ENCODE measurements at regions not wholly inside any gene's neighbourhood (a gene's known extent, or its start where the extent isn't known, plus 50 kb on each side); places are given as distances from the start of the nearest gene placed in this dataset.

DNA sequence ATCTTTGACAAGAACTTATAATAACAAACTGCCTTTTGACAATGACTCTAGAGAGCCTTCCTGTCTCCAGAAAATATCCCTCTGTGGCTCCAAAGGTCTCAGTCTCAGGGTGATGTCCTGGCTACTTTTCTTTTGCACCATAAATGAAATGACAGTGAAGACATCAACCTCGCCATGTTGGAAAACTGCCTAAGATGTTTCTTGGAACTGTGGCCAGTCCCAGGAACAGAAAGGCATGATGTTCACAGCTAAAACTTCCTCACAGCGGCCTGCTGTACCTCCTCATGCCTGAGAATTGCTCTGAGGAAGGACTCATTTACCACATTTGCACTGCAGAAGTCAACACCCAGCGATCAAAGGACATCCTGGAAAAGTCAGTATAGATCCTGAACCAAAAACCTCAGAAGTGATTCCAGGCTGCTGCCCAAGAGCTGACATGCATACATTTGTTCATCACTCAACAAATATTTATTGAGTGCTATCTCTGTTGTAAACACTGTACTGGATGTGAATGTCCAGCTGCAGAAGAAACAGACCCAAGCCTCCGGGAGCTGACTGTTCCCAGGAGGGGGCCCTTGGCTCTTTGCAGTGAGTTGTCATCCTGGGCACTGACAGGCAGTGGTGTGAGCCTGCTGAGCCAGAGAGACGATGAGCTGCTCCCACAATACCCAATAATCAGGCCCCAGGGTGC is 64.3 kb upstream of the ACSL3 start:
- Histone ChIP-seq H3K4me1 (ENCODE audit: control insufficient read depth in 3 of 3, insufficient read depth in 3 of 3, low read length in 3 of 3) (peaks cover 8 to 13% (median 9%) of the 10 kb centered on the region in 3 donors), H3K36me3 (ENCODE audit: control insufficient read depth in 3 of 3, insufficient read depth in 3 of 3, low read length in 3 of 3) (no peaks in the 10 kb centered on the region), H3K27me3 (ENCODE audit: control insufficient read depth in 3 of 3, insufficient read depth in 3 of 3, low read length in 3 of 3) (no peaks in the 10 kb centered on the region), H3K4me3 (ENCODE audit: low read length in 3 of 3) (no peak overlapping the region), H3K9me3 (ENCODE audit: control insufficient read depth in 3 of 3, low read length in 3 of 3) (no peaks in the 10 kb centered on the region), H3K27ac (ENCODE audit: low read depth, low read length) (no peak overlapping the region), H3K9ac (ENCODE audit: low read depth in 1 of 3, low read length in 3 of 3) (peak overlapping the region in 1 of 3 donors; percentile 26)

DNA sequence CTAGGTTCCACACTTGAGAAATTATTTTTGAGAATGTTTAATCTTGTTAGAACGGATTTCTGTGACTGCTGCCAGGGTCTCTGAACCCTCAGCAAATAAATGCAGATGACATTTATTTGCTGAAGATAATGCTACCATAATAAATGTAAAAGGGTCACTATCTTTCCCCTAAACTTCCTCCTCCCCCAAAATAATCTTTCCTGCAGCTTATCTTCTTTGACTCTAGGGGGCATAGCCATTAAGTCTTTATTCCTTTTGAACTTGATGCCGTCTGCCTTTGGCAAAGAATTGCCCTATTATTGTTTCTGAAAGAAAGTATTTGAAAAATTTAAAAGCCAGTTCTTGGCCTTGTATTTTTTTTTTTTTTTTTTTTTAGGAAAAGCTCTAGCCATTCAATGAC is 63.6 kb upstream of the ACSL3 start:
- H3K4me1 ChIP-seq (ENCODE audit: control insufficient read depth in 3 of 3, insufficient read depth in 3 of 3, low read length in 3 of 3), result peaks cover 5 to 11% (median 8%) of the 10 kb centered on the region in 3 donors
- no peaks in the 10 kb centered on the region for H3K36me3 ChIP-seq (ENCODE audit: control insufficient read depth in 3 of 3, insufficient read depth in 3 of 3, low read length in 3 of 3)
- no peak overlapping the region for H3K27ac ChIP-seq (ENCODE audit: low read depth, low read length)

DNA sequence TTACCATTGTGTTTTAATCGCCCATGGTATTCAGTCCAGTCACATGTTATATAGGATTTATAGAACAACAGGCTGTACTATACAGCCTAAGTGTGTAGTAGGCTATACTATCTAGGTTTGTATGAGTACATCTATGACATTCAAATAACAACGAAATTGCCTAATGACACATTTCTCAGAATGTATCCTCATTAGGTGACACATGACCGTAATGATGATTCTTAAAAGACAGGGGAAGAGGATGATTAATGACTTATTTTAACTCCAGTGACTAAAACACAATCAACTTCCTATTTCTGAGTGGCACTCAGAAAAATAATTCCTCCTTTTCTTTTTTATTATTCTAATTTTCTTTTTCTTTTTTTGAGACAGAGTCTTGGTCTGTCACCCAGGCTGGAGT is 63.0 kb upstream of the ACSL3 start:
- no peak overlapping the region for H3K9ac ChIP-seq (ENCODE audit: low read depth in 1 of 3, low read length in 3 of 3)
- peaks cover 2 to 13% (median 8%) of the 10 kb centered on the region in 3 donors for H3K4me1 ChIP-seq (ENCODE audit: control insufficient read depth in 3 of 3, insufficient read depth in 3 of 3, low read length in 3 of 3)
- no peaks in the 10 kb centered on the region for H3K27me3 ChIP-seq (ENCODE audit: control insufficient read depth in 3 of 3, insufficient read depth in 3 of 3, low read length in 3 of 3)
- no peaks in the 10 kb centered on the region for H3K36me3 ChIP-seq (ENCODE audit: control insufficient read depth in 3 of 3, insufficient read depth in 3 of 3, low read length in 3 of 3)
- H3K4me3 ChIP-seq (ENCODE audit: low read length in 3 of 3), result no peak overlapping the region
- no peaks in the 10 kb centered on the region for H3K9me3 ChIP-seq (ENCODE audit: control insufficient read depth in 3 of 3, low read length in 3 of 3)
- H3K27ac ChIP-seq (ENCODE audit: low read depth, low read length), result no peak overlapping the region

More for the DNA sequence above, 63.6 kb upstream of the ACSL3 start:
- no peaks in the 10 kb centered on the region for H3K27me3 ChIP-seq (ENCODE audit: control insufficient read depth in 3 of 3, insufficient read depth in 3 of 3, low read length in 3 of 3)
- no peak overlapping the region for H3K4me3 ChIP-seq (ENCODE audit: low read length in 3 of 3)
- H3K9me3 ChIP-seq (ENCODE audit: control insufficient read depth in 3 of 3, low read length in 3 of 3), result no peaks in the 10 kb centered on the region
- H3K9ac ChIP-seq (ENCODE audit: low read depth in 1 of 3, low read length in 3 of 3), result no peak overlapping the region

DNA sequence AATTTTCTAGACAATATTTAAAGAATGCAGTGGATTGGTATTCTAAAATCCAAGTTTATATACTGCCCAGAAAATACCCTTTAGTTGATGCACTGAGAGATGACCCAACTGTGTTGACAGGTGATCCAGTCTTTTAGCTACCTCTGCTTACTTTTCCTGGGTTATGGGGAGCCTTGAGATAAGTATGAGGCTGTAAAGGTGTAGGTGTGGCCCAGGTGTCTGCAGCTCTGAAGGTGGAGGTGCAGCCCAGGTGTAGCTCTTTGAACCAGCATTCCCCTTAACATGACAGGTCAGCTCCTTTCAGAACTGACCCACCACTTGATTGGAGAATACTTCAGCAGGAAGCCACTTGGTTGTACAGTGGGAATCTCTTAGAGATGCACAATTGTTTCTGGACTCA is 62.3 kb upstream of the ACSL3 start:
- no peak overlapping the region for H3K9ac ChIP-seq (ENCODE audit: low read depth in 1 of 3, low read length in 3 of 3)
- no peaks in the 10 kb centered on the region for H3K36me3 ChIP-seq (ENCODE audit: control insufficient read depth in 3 of 3, insufficient read depth in 3 of 3, low read length in 3 of 3)
- H3K27ac ChIP-seq (ENCODE audit: low read depth, low read length), result no peak overlapping the region
- no peaks in the 10 kb centered on the region for H3K9me3 ChIP-seq (ENCODE audit: control insufficient read depth in 3 of 3, low read length in 3 of 3)
- H3K4me1 ChIP-seq (ENCODE audit: control insufficient read depth in 3 of 3, insufficient read depth in 3 of 3, low read length in 3 of 3), result peaks cover 2 to 14% (median 9%) of the 10 kb centered on the region in 3 donors
- H3K4me3 ChIP-seq (ENCODE audit: low read length in 3 of 3), result no peak overlapping the region
- H3K27me3 ChIP-seq (ENCODE audit: control insufficient read depth in 3 of 3, insufficient read depth in 3 of 3, low read length in 3 of 3), result no peaks in the 10 kb centered on the region

DNA sequence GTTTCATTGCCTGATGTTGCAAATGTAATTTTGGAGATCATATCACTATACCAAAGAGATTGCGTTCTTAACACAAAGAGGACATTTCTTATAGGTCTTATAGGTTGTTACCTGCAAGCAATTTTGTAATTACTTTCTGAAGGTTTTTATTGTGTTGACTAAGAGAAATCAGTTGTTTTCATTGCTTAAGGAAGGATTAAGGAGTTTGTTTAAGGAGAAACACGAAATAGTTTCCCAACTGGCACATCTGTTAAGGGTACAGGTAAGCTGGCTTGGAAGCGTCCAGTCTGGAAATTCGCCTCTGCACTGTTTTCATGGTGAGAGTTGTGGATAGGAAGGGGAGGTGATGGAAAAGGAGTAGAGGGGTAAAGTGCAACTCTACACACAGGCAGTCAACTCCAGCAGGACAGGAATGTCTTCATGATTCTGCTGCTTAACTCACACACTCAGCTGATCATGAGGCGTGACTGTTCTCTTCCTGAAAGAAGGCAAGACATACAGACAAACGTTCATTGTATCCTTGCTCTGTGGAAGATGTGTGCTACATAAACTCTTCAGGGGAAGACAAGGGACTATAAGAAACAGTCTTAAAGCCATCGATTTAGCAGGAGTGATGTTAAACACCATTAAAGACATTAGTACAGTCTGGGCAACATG is 61.4 kb upstream of the ACSL3 start:
- H3K27me3 ChIP-seq (ENCODE audit: control insufficient read depth in 3 of 3, insufficient read depth in 3 of 3, low read length in 3 of 3), result no peaks in the 10 kb centered on the region
- no peaks in the 10 kb centered on the region for H3K9me3 ChIP-seq (ENCODE audit: control insufficient read depth in 3 of 3, low read length in 3 of 3)
- H3K27ac ChIP-seq (ENCODE audit: low read depth, low read length), result no peak overlapping the region
- no peak overlapping the region for H3K4me3 ChIP-seq (ENCODE audit: low read length in 3 of 3)
- H3K9ac ChIP-seq (ENCODE audit: low read depth in 1 of 3, low read length in 3 of 3), result no peak overlapping the region
- no peaks in the 10 kb centered on the region for H3K36me3 ChIP-seq (ENCODE audit: control insufficient read depth in 3 of 3, insufficient read depth in 3 of 3, low read length in 3 of 3)
- peaks cover 2 to 14% (median 9%) of the 10 kb centered on the region in 3 donors for H3K4me1 ChIP-seq (ENCODE audit: control insufficient read depth in 3 of 3, insufficient read depth in 3 of 3, low read length in 3 of 3)

DNA sequence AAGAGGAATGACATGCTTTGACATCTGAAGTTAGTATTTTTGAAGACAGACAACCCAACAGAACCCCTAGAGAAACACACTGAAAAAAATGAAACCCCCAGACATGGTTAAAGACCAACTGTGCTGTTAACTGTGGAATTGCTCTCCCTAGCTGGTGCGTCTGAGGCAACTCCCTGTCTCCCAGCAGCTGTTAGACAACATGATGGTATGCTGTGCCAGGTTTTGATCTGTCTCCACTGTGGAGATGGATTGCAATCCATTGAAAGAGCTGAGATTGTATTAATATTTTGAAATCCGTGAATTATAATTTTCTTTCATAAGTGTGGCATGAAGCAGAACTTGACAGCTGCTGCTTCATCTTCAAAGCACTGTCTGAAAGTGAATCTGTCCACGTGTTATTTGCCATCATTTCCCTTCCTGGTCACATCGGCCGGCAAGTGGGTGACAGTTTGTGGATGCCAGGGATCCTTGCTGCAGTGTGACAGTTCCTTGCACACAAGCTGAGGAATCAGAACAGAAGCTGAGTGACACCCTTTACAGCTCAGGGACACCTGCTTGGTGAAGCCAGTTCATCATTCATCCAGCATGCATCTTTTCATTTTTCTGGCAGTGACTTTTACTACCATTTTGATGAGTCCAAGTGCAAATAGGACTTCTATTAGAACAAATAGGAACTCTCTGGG is 58.2 kb upstream of the ACSL3 start:
- Histone ChIP-seq H3K27ac (ENCODE audit: low read depth, low read length) (peak overlapping the region; percentile 20), H3K36me3 (ENCODE audit: control insufficient read depth in 3 of 3, insufficient read depth in 3 of 3, low read length in 3 of 3) (no peaks in the 10 kb centered on the region), H3K9ac (ENCODE audit: low read depth in 1 of 3, low read length in 3 of 3) (peak overlapping the region in 1 of 3 donors; percentile 9), H3K4me3 (ENCODE audit: low read length in 3 of 3) (peak overlapping the region in 1 of 3 donors; percentile 11), H3K9me3 (ENCODE audit: control insufficient read depth in 3 of 3, low read length in 3 of 3) (no peaks in the 10 kb centered on the region), H3K27me3 (ENCODE audit: control insufficient read depth in 3 of 3, insufficient read depth in 3 of 3, low read length in 3 of 3) (no peaks in the 10 kb centered on the region), H3K4me1 (ENCODE audit: control insufficient read depth in 3 of 3, insufficient read depth in 3 of 3, low read length in 3 of 3) (peaks cover 10 to 22% (median 17%) of the 10 kb centered on the region in 3 donors)

DNA sequence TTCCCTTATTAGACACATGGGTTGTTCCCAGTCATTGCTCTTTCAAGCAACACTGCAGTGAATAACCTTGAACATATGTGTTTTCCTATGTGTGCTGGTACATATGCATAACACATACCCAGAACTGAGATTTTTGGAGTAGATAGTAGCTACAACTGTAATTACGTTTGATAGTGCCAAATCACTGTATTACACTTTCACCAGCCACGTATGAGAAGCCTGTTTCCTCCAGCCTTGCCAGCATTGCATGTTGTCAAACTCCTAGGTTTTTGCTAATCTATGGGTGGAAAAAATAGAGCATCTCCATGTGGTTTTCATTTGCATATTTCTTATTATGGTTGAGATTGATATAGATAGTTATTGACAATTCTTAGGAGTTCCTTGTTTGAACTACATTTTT is 56.5 kb upstream of the ACSL3 start:
- Histone ChIP-seq H3K27me3 (ENCODE audit: control insufficient read depth in 3 of 3, insufficient read depth in 3 of 3, low read length in 3 of 3) (no peaks in the 10 kb centered on the region), H3K4me1 (ENCODE audit: control insufficient read depth in 3 of 3, insufficient read depth in 3 of 3, low read length in 3 of 3) (peaks cover 10 to 22% (median 17%) of the 10 kb centered on the region in 3 donors), H3K27ac (ENCODE audit: low read depth, low read length) (no peak overlapping the region), H3K36me3 (ENCODE audit: control insufficient read depth in 3 of 3, insufficient read depth in 3 of 3, low read length in 3 of 3) (no peaks in the 10 kb centered on the region), H3K4me3 (ENCODE audit: low read length in 3 of 3) (no peak overlapping the region), H3K9me3 (ENCODE audit: control insufficient read depth in 3 of 3, low read length in 3 of 3) (no peaks in the 10 kb centered on the region), H3K9ac (ENCODE audit: low read depth in 1 of 3, low read length in 3 of 3) (no peak overlapping the region)

DNA sequence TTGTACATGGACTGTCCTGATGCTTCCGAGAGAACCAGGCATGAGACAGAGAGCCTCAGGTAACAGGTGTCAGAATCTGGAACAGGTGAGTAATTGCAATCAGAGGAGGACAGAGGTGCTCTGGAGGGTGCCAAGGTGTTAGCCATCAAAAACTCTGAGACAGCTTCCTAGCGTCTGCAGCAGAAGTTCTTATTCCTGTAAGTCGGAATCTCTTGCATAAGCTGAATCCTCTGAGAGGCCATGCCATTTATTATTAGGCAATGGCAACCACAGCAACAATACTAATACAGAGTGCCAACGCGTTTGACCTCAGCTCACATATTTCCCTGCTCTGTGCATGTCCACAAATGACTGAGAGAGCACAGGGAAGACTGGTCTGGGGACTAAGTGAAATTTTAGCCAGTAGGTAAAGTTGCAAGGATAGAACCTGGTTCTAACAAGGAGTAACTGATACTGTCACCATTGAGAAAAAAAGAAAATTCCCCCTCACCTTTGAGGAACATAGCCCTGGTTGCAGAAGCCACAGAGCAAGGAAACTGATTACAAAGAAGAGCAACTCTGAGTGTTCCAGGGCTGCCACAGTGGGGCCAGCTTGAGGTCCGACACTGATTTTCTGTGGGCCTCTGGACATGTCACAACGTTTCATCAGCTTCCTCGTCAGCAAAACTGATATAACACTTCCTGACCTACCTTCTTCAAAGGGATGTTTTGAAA is 55.1 kb upstream of the ACSL3 start:
- peak overlapping the region in 1 of 3 donors; percentile 60 for H3K9ac ChIP-seq (ENCODE audit: low read depth in 1 of 3, low read length in 3 of 3)
- H3K4me1 ChIP-seq (ENCODE audit: control insufficient read depth in 3 of 3, insufficient read depth in 3 of 3, low read length in 3 of 3), result peaks cover 10 to 22% (median 17%) of the 10 kb centered on the region in 3 donors
- H3K36me3 ChIP-seq (ENCODE audit: control insufficient read depth in 3 of 3, insufficient read depth in 3 of 3, low read length in 3 of 3), result no peaks in the 10 kb centered on the region
- H3K9me3 ChIP-seq (ENCODE audit: control insufficient read depth in 3 of 3, low read length in 3 of 3), result no peaks in the 10 kb centered on the region
- no peak overlapping the region for H3K27ac ChIP-seq (ENCODE audit: low read depth, low read length)
- peak overlapping the region in 2 of 3 donors; percentile 30 for H3K4me3 ChIP-seq (ENCODE audit: low read length in 3 of 3)
- no peaks in the 10 kb centered on the region for H3K27me3 ChIP-seq (ENCODE audit: control insufficient read depth in 3 of 3, insufficient read depth in 3 of 3, low read length in 3 of 3)

DNA sequence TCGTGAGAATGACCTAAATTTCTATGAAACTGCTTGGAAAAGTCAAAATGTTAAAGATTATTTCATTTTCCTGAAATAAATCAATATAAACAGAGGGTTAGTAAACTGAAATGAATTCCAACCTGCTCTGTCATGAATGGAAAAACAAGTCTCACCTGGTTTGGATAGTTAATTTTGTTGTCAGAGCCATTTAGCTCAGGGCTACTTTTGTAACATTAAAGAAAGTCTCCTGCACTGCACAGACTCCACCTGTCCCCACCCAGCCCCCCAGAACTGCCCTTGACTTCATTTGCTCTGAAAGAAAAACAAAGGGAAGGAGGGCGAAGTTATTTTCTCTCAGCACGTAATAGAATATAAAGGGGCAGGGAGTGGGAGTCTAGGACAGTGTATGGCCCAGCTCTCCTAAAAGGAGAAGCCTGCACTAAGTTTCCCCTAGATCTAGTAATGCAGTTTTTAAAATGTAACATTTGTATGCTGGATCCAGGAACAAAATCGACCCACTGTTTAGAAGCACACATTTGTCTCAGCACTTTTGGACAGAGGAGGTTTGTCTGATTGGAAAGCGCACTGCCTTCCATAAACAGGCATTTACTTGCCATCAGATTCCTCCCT is 54.2 kb upstream of the ACSL3 start:
- peak overlapping the region in 1 of 3 donors; percentile 14 for H3K9ac ChIP-seq (ENCODE audit: low read depth in 1 of 3, low read length in 3 of 3)
- peaks cover 10 to 22% (median 17%) of the 10 kb centered on the region in 3 donors for H3K4me1 ChIP-seq (ENCODE audit: control insufficient read depth in 3 of 3, insufficient read depth in 3 of 3, low read length in 3 of 3)
- no peak overlapping the region for H3K4me3 ChIP-seq (ENCODE audit: low read length in 3 of 3)
- H3K27ac ChIP-seq (ENCODE audit: low read depth, low read length), result peak overlapping the region; percentile 45
- no peaks in the 10 kb centered on the region for H3K27me3 ChIP-seq (ENCODE audit: control insufficient read depth in 3 of 3, insufficient read depth in 3 of 3, low read length in 3 of 3)
- no peaks in the 10 kb centered on the region for H3K9me3 ChIP-seq (ENCODE audit: control insufficient read depth in 3 of 3, low read length in 3 of 3)
- H3K36me3 ChIP-seq (ENCODE audit: control insufficient read depth in 3 of 3, insufficient read depth in 3 of 3, low read length in 3 of 3), result no peaks in the 10 kb centered on the region
